ENCODE measurements at regions not wholly inside any gene's neighbourhood (a gene's known extent, or its start where the extent isn't known, plus 50 kb on each side); places are given as distances from the start of the nearest gene placed in this dataset.

GRCh38 chr2:65620026-65620425, 187.6 kb upstream of the SPRED2 start:
- ATAC-seq (no peak), DNase-seq (ENCODE audit: low spot score) (no peak), FAIRE-seq (no peak)
- Histone ChIP-seq H3K27ac (ENCODE audit: extremely low read length, insufficient read depth, low read length) (no peak overlapping the region), H3K36me3 (replicated peaks in 1 of 2; ENCODE audit: control insufficient read depth in 1 of 2, insufficient read depth in 2 of 2, low read length in 2 of 2) (no peaks in the 10 kb centered on the region), H3K9me3 (ENCODE audit: low read length) (no peaks in the 10 kb centered on the region), H3K4me3 (replicated peaks in 1 of 3; ENCODE audit: insufficient read depth in 1 of 3, low read depth in 2 of 3, low read length in 3 of 3) (no peak overlapping the region), H3K27me3 (ENCODE audit: control insufficient read depth in 1 of 2, insufficient read depth in 2 of 2, low read length in 2 of 2) (peaks cover 2 to 25% of the 10 kb centered on the region in 2 experiments; a peak in 3 of 5 replicates), H2AFZ (ENCODE audit: low read length) (no peak overlapping the region), H3K4me1 (ENCODE audit: insufficient read depth, low read length) (no peaks in the 10 kb centered on the region), H4K20me1 (ENCODE audit: insufficient read depth, low read length) (no peaks in the 10 kb centered on the region), H3K79me2 (ENCODE audit: insufficient read depth, low read length) (no peaks in the 10 kb centered on the region), H3K4me2 (ENCODE audit: low read depth, low read length) (no peak overlapping the region), H3K9ac (ENCODE audit: insufficient read depth, low read depth, low read length) (no peak overlapping the region)
- ChIA-PET CTCF (ENCODE audit: low intra/inter-chr PET ratio, low total read pairs) (no interaction called here), POLR2A (interaction anchor here (0.6 kb wide), 1 partner anchor 302 kb away, joined by 4 read pairs; no protein-coding TSS in a partner anchor)
- WGBS (ENCODE audit: low lambda C conversion rate) = 12% methylated on average over 2 of the region's 2 CpGs
- BruUV-seq (replicated peaks) = no TSS peak
- in situ Hi-C loops (cut with HindIII; ENCODE audit: extremely low pct_ligation_motif_present, low pct_unique_long_range_greater_than_20kb) = no loop called here
- intact Hi-C loops (cut with micrococcal nuclease; ENCODE audit: unreplicated experiment) = no loop called here
- TF ChIP-seq PAF1 (CRISPR knock-in tag; IDR thresholded peaks at IDR 0.05) (no peak), ZNF333 (CRISPR knock-in tag; IDR thresholded peaks at IDR 0.05; ENCODE audit: borderline replicate concordance) (no peak), ZNF740 (CRISPR knock-in tag; IDR thresholded peaks at IDR 0.05) (no peak), ATF7 (IDR thresholded peaks at IDR 0.05) (no peak), ATF7 (CRISPR knock-in tag; IDR thresholded peaks at IDR 0.05) (no peak), ZBTB42 (CRISPR knock-in tag; IDR thresholded peaks at IDR 0.05) (no peak), GLMP (CRISPR knock-in tag; IDR thresholded peaks at IDR 0.05; ENCODE audit: borderline replicate concordance) (no peak), MEIS2 (CRISPR knock-in tag; IDR thresholded peaks at IDR 0.05) (no peak), NPAS2 (CRISPR knock-in tag; IDR thresholded peaks at IDR 0.05; ENCODE audit: borderline replicate concordance) (no peak), ZNF569 (CRISPR knock-in tag; IDR thresholded peaks at IDR 0.05; ENCODE audit: borderline replicate concordance) (no peak), PITX1 (CRISPR knock-in tag; IDR thresholded peaks at IDR 0.05) (no peak), TEAD2 (CRISPR knock-in tag; IDR thresholded peaks at IDR 0.05) (no peak), ELF4 (CRISPR knock-in tag; IDR thresholded peaks at IDR 0.05; ENCODE audit: borderline replicate concordance) (no peak)
- TF ChIP-seq, protein P1, sequence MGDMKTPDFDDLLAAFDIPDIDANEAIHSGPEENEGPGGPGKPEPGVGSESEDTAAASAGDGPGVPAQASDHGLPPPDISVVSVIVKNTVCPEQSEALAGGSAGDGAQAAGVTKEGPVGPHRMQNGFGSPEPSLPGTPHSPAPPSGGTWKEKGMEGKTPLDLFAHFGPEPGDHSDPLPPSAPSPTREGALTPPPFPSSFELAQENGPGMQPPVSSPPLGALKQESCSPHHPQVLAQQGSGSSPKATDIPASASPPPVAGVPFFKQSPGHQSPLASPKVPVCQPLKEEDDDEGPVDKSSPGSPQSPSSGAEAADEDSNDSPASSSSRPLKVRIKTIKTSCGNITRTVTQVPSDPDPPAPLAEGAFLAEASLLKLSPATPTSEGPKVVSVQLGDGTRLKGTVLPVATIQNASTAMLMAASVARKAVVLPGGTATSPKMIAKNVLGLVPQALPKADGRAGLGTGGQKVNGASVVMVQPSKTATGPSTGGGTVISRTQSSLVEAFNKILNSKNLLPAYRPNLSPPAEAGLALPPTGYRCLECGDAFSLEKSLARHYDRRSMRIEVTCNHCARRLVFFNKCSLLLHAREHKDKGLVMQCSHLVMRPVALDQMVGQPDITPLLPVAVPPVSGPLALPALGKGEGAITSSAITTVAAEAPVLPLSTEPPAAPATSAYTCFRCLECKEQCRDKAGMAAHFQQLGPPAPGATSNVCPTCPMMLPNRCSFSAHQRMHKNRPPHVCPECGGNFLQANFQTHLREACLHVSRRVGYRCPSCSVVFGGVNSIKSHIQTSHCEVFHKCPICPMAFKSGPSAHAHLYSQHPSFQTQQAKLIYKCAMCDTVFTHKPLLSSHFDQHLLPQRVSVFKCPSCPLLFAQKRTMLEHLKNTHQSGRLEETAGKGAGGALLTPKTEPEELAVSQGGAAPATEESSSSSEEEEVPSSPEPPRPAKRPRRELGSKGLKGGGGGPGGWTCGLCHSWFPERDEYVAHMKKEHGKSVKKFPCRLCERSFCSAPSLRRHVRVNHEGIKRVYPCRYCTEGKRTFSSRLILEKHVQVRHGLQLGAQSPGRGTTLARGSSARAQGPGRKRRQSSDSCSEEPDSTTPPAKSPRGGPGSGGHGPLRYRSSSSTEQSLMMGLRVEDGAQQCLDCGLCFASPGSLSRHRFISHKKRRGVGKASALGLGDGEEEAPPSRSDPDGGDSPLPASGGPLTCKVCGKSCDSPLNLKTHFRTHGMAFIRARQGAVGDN (CRISPR knock-in tag; IDR thresholded peaks at IDR 0.05) = no peak
- TF ChIP-seq, protein P2, sequence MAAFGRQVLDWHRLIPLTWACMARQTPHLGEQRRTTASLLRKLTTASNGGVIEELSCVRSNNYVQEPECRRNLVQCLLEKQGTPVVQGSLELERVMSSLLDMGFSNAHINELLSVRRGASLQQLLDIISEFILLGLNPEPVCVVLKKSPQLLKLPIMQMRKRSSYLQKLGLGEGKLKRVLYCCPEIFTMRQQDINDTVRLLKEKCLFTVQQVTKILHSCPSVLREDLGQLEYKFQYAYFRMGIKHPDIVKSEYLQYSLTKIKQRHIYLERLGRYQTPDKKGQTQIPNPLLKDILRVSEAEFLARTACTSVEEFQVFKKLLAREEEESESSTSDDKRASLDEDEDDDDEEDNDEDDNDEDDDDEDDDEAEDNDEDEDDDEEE (CRISPR knock-in tag; IDR thresholded peaks at IDR 0.05) = no peak
- TF ChIP-seq, protein P3, sequence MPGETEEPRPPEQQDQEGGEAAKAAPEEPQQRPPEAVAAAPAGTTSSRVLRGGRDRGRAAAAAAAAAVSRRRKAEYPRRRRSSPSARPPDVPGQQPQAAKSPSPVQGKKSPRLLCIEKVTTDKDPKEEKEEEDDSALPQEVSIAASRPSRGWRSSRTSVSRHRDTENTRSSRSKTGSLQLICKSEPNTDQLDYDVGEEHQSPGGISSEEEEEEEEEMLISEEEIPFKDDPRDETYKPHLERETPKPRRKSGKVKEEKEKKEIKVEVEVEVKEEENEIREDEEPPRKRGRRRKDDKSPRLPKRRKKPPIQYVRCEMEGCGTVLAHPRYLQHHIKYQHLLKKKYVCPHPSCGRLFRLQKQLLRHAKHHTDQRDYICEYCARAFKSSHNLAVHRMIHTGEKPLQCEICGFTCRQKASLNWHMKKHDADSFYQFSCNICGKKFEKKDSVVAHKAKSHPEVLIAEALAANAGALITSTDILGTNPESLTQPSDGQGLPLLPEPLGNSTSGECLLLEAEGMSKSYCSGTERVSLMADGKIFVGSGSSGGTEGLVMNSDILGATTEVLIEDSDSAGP (CRISPR knock-in tag; IDR thresholded peaks at IDR 0.05; ENCODE audit: borderline replicate concordance) = no peak
- TF ChIP-seq, protein P4, sequence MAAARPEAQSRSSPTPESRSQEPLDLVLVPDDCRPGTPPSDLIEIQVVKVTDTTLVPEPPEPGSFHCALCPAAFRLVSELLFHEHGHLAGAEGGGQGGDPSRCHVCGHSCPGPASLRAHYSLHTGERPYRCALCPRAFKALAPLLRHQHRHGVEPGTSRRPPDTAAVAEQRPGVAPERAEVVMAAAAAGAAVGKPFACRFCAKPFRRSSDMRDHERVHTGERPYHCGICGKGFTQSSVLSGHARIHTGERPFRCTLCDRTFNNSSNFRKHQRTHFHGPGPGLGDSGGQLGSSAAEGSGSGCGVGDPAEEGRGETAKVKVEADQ (CRISPR knock-in tag; IDR thresholded peaks at IDR 0.05; ENCODE audit: borderline replicate concordance) = no peak
